GM18505 (cell line): ENCODE measurements at regions not wholly inside any gene's neighbourhood (a gene's known extent, or its start where the extent isn't known, plus 50 kb on each side); places are given as distances from the start of the nearest gene placed in this dataset.

ENCODE experiments used
- ATAC-seq: cut with Tn5 transposase; IDR thresholded peaks from one replicate; pipeline ENCODE4 v1.9.1; 2021; ENCODE audit not compliant: unreplicated experiment
- POLR2A ChIP-seq: IDR thresholded peaks from 4 replicates; pipeline ENCODE4 v1.6.1; 2011; ENCODE audit warnings: borderline replicate concordance; ENCODE audit not compliant: insufficient read depth, insufficient read length; ENCODE audit errors: extremely low read depth

DNA sequence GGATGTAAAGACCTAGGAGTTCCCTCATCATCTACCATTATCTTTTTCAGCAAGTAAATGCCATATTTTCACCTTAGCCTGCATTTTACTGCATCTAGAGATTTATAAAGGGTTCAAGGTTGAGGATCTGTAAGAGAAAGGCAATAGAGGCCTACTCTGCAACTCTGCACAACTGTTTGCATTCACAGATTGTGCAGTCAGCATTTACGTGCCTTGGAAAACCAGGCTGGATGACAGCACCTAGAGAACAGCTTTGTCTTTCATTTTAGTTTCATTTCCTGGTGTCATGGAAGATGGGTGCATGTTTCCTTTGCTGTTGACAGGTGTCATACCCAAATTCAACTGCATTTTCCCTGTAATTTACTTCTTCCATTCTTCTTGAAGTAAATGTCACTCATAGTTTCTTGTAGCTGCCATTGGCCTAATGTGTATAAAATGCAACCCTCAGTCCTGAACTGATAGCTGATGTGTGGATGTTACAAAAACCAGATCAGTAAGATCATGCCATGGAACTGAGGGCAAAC, 817.5 kb downstream of the SQOR start:
- no peak for TF ChIP-seq POLR2A
- ATAC-seq: no peak

DNA sequence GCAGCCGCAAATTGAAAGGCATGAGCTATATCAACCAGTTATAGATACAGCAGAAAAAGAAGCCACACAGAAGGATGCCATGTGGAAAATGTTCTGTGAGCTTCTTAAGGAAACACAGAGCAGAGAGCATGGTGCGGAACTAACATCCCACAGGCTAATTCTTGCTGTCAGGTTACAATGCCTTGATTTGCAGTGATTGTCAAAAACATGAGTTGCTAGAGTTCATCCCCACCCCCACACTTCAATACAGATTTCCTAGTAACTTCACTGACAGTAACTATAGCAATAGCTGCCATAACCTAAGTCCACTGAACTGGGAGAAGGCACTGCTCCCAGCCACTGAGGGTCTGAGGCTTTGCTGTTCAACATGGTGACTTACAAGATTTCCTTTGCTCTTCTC, 821.6 kb downstream of the SQOR start:
- no peak for TF ChIP-seq POLR2A
- ATAC-seq: no peak

DNA sequence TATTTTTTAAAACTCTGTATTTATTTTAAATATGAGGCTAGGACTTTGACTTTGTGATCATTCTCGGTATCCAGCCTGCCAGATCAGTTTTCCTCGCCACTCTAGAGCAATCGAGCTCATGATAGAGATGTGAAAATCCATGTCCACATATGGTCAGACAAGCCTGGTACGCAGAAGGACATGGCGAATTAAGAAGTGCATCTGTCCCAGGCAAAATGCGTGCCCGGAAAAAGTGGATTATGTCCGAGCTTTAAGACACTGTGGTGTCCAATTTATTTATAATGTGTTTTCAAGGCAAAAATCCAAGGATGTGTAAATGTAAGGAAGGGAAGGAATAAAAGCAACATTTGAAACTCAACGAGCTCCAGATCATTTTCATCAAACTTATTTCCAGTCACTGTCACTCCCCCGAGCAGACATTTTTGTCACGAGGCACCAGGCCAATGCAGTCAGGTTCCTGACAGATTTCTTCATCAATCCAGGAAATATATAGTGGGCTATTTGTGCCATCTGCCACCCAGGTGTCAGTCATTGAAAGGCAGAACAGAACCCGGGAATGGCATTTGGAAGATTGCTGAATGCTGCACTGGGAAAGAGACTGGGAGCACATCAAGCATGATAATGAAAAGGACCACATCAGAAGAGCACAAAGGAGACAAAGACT, 825.7 kb downstream of the SQOR start:
- no peak for ATAC-seq
- no peak for TF ChIP-seq POLR2A

DNA sequence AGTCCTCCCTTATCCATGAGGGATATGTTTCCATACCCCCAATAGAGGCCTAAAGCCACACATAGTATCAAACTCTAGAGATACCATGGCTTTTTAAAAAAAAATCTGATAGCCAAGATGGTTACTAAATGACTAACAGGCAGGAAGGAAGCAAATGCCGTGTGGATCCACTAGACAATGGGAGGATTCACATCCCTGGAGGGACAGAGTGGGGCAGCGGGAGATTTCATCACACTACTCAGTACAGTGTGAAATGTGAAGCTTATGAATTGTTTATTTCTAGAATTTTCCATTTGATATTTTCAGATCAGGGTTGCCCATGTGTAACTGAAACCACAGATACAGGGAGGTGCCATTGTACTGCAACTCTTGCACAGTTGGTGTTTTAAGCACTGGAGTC, 826.6 kb downstream of the SQOR start:
- TF ChIP-seq POLR2A: no peak
- ATAC-seq: no peak

DNA sequence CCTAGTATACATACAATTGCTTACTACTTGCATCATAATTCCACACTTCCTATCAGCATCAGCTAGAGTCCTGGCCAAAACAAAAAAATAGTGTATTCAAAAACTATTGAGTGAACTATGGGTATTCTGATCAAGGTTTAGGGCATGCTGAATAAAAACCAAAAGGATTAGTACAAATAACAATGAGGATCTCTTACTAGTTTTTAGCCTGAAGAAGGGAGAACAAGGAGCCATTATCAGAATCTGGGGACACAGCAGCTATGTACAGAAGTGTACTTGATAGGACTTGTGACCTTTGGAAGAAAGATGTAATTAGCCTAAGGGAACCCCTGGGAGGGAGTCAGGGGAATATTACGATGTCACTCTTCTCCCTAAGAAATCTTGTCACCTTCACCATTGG, 832.2 kb downstream of the SQOR start:
- TF ChIP-seq POLR2A: no peak
- no peak for ATAC-seq

DNA sequence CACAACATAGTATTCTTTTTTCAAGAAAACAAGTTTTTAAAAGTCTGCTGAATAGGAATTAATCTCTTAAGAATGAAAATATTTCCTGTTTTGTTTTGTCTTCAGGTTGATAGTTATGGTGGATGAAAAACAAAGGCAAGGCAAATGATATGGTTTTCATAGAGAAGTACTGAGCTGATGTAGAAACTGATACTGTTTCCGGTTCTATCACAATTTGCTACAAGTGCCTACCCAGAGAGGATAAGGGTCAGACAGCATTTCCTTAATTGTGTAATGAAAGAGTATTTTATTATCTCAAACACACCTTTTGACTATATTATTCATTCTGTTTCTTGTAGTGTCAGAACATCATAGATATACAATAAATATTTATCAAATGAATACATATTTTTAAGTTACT, 836.3 kb downstream of the SQOR start:
- ATAC-seq: no peak
- TF ChIP-seq POLR2A: no peak

DNA sequence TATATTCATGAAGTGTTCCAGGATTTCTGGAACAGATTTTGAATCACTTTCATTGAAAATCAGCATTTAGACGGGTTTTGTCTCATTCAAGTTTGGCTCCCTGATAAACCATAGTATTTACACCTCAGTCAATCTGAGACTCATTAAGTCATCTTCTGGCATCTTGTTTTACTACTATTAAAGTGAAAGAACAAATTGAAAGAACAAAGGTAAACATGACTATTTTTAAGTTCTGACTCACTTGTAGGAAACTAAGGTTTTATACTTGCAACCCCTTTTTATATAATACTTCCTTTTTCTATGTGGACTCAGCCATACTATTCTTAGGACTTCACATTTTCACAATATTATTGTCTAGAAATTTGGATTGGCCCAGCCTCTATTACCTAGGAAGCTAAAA, 854.4 kb downstream of the SQOR start:
- ATAC-seq: no peak
- TF ChIP-seq POLR2A: no peak

DNA sequence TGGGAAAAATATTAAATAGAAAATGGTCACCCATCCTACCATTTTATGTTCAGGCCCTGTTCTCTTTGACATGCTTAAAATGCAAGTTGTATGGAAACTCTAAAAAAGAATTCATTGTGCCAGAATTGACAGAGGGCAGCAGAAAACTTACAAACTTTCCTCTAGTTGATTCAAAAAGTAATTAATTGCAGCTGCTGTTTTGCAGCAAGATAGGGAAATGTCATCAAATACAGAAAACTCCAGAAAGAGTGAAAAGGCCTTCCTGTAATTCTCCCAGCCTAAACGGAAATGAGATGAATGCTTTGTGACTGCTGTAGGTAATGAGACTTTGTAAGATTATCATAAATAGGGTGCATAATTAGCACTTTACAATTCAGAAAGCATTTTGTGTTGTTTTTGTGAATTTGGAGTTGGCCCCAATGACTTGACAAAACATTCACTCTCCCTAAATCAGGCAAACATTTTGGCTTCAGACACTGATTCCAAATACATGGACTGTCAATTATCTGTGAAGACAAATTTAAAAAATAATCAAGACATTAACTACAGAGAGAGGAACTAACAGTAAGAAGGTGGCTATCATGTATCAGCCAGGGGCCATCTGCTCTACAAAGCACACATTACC, 861.8 kb downstream of the SQOR start:
- no peak for TF ChIP-seq POLR2A
- ATAC-seq: no peak

DNA sequence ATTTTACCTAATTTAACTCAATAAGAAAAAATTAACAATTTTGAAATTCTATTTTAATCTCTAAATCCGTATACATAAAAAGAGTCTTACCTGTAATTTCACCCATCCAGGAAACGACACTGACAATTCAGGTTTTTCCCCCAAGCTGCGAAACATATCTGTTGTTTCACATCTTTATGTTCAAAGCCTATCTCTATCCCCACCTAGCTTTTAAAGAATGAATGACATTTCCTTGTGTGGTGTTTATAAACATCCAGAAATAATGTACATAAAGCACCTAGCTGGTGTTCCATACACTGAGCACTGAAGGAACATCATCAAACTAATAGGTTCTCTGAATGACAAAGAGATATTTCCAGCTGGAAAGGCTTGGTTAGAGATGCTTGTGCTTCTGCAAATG, 867.8 kb downstream of the SQOR start:
- ATAC-seq: no peak
- no peak for TF ChIP-seq POLR2A

DNA sequence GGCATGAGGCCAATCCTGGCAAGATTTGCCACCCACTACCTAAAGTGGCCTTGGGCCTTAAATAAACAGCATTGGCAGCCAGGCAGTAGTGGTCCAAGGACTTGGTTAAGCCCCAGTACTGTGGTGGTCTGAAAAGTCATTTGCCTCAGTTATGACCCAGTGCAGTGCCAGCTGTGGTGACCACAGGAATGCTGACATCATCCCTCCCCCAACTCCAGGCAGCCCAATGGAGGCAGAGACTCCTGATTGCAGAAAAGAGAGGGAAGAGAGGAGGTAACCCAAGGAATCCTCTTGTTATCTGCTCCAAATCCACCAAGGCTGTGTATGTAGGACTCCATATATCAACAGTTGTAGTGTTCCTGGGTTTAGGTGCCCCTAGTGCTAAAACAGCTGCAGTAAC, 883.6 kb downstream of the SQOR start:
- no peak for TF ChIP-seq POLR2A

DNA sequence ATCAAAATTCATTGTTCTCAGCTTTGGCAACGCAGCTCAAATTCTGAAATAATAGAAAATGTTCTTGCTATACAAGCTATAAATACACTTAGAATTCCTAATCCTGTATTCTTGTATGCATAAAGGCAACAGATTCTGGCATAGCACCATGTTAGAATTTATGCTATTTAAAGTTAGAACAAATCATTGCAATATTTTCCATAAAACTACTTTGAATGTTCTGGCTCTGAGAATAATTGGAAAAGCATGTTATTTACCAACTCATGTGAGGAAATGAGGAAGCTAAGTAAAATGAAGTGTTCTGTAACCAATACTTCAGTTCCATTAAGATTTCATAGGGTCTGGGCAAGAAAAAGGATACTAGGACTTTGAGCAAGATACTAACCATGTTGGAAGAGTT, 888.9 kb downstream of the SQOR start:
- ATAC-seq: no peak
- TF ChIP-seq POLR2A: no peak

More for the DNA sequence above, 883.6 kb downstream of the SQOR start:
- no peak for ATAC-seq

DNA sequence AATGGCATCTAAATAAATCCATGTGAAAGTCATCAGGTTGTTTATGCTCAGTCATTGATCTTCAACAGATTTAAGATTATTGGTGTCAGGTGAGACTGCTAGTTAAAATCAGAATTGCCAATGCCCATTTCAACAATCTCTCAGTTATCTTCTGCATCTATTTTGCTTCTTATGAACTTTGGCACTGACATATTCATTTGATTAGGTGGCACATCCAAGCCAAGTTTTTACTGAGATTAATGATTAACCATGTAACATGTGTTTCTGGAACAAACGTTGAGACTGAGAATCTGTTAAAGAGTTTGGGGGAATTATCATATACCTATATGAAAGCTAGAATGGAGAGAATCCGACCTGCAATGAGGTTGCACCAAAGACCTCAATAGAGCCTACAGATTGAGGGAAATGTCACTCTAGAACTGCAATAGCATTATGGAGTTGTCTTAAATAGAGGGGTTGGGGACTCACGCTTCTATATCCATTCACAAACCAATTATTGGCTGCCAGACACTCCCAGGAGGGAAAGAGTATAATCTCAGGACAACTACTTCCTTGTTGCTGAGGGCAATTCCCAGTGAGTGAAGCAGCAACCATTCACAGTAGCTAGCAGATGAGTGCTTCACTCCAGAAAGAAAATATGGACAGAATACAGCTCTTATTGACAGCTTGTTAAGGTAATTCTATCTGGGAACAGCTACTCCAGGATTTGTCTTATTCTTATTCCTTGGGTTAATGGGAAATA, 891.3 kb downstream of the SQOR start:
- ATAC-seq: no peak
- no peak for TF ChIP-seq POLR2A

DNA sequence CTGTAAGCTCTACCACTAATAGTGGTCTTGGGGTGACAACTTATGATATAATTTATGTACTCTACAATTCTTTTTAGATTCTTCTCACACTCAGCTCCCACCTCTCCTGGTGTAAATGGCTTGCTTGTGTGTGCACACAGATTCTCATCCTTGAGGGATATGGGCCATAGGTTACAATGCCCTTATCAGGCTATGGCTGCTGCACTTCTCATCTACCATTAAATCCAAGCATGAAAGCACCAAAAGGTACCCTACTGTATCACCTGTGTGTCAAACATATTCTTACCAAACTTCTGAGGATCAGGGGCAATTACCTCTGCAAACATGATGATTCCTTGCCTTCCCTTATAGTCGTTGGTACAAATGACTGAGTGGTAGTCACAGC, 891.9 kb downstream of the SQOR start:
- no peak for ATAC-seq

DNA sequence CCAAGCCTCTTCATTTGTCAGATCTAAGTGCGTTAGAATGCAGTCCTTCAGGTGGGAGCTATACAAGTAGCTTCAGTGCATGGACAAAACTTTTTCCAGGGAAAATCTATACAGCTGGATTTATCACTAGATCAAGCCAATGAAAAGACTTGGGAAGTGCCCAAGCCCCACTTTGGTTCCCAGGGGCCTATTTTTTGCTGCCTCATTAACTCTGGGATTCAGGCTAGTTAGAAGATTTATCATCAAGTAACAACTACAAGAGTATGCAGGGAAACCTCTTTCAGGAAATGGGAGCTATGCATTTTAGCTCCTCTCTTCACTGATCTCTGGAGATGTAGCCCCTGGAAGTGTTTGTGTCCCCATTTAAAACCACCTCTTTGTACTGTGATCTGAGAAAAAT, 908.8 kb downstream of the SQOR start:
- no peak for TF ChIP-seq POLR2A
- no peak for ATAC-seq

More for the DNA sequence above, 891.9 kb downstream of the SQOR start:
- TF ChIP-seq POLR2A: no peak

DNA sequence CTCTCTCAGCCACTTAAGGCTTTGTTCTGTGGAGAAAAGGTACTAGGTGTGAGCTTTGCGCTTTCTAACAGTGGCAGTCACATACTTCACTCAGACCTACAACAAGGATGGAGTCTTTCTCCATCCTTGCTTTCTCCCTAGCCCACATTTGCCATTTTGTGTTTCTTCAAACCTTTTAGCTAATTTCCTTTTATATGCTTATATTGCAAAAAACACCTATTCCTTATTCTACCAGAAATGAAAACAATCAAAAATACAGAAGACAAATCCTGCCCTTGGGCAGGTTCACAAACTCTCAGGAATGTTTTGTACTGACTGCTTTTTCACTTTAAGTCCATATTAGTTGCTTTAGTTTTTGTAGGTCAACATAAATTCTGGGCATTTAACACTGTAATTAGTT, 914.2 kb downstream of the SQOR start:
- no peak for ATAC-seq
- TF ChIP-seq POLR2A: no peak

DNA sequence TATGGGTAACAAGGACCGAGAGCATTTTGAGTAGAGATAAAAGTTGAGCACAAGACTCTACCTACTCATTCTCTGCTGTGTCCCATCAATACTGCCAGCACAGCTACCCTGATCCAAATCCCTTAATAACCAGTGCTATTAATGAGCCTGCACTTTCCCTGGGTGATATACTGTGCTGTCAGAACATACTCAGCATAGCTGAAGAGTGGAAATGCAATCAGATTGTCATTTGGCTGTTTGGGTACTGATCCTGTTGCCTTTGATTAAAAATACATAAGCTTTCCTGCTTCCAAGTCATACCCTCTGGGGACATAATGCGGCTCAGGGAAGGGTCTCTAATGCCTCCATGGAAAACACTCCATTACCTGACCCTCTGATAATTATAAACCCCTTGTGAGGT, 917.5 kb downstream of the SQOR start:
- no peak for ATAC-seq
- no peak for TF ChIP-seq POLR2A
